Peyer's patch (tissue), 4 donors: ENCODE measurements at regions not wholly inside any gene's neighbourhood (a gene's known extent, or its start where the extent isn't known, plus 50 kb on each side); places are given as distances from the start of the nearest gene placed in this dataset.

Source experiments
- POLR2A ChIP-seq, 2 donors: fragments of 450-650 bp; IDR thresholded peaks; one replicate each; pipeline ENCODE4 v1.5.1; 2017; ENCODE audit warnings: antibody characterized with exemption in 2 of 2, mild to moderate bottlenecking in 2 of 2, moderate library complexity in 2 of 2
- TF ChIP-seq, protein P1 (sequence below), 6 experiments: fragments of 450-650 bp in 4 of 6; fragments of 200-600 bp in 2 of 6; sonication (generic) in 1 of 6; IDR thresholded peaks; one replicate each; pipeline ENCODE4 v1.5.1; 2017 to 2019; ENCODE audit warnings: antibody characterized with exemption in 6 of 6, mild to moderate bottlenecking in 3 of 6, moderate library complexity in 1 of 6

DNA sequence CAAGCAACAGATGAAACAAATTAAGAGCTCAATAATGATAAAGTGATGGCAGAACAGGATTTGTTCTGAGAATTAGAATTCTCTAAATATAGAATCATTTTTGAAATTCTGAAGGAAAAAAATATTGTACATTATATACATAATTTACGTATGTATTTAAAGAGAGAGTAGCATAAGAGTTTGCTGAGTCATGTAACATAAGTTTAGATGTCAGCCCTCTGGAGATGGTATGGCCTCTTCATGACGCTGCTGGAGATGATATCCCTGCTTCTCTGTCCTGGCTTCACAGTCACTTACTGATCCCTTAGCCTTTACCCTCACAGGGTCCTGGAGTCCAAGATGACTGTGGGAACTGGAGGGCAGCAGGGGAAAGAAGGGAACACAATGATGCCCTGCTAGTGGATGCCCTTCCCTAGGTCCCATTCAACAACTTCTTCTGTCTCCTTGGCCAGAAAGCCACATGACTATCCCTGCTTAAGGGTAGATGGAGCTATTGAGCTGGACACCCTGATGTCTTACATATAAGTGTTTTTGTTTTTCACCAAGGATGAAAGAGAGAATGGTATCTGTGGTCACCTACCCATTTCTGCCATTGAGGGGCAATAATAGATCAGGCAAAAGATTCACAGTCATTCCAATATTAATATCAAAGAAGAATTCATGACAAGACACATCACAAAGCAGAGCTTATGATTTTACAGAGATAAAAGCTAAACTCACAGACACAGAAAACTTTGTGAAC lies 753.1 kb downstream of the TBC1D22A start:
- TF ChIP-seq, protein P1, sequence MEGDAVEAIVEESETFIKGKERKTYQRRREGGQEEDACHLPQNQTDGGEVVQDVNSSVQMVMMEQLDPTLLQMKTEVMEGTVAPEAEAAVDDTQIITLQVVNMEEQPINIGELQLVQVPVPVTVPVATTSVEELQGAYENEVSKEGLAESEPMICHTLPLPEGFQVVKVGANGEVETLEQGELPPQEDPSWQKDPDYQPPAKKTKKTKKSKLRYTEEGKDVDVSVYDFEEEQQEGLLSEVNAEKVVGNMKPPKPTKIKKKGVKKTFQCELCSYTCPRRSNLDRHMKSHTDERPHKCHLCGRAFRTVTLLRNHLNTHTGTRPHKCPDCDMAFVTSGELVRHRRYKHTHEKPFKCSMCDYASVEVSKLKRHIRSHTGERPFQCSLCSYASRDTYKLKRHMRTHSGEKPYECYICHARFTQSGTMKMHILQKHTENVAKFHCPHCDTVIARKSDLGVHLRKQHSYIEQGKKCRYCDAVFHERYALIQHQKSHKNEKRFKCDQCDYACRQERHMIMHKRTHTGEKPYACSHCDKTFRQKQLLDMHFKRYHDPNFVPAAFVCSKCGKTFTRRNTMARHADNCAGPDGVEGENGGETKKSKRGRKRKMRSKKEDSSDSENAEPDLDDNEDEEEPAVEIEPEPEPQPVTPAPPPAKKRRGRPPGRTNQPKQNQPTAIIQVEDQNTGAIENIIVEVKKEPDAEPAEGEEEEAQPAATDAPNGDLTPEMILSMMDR (IDR thresholded peaks at IDR 0.05), result peak in 2 of 6 experiments; percentile 8 to 17
- TF ChIP-seq POLR2A (IDR thresholded peaks at IDR 0.05), result no peak
